ENCODE measurements at regions not wholly inside any gene's neighbourhood (a gene's known extent, or its start where the extent isn't known, plus 50 kb on each side); places are given as distances from the start of the nearest gene placed in this dataset.
"Not testable (repeated sequence)": the region's sequence is repeated elsewhere in the genome, so short reads cannot be mapped to it uniquely, and the experiment has no call there.

GRCh38 chr1:149157409-149157808, 54.1 kb upstream of the NBPF9 start:
- in situ Hi-C loops (cut with HindIII; ENCODE audit: low pct_unique_long_range_greater_than_20kb, low sequenced_read_pairs); DNase-seq (ENCODE audit: low read depth, low spot score): not testable (repeated sequence)

- in situ Hi-C loops (cut with HindIII; ENCODE audit: low pct_unique_long_range_greater_than_20kb, low sequenced_read_pairs); DNase-seq (ENCODE audit: low read depth, low spot score): not testable (repeated sequence)
These were observed 55.0 kb upstream of the NBPF9 start for GRCh38 chr1:149158308-149158707.

- in situ Hi-C loops (cut with HindIII; ENCODE audit: low pct_unique_long_range_greater_than_20kb, low sequenced_read_pairs); DNase-seq (ENCODE audit: low read depth, low spot score): not testable (repeated sequence)
These were observed 59.7 kb upstream of the NBPF9 start for GRCh38 chr1:149163063-149163444.

- in situ Hi-C loops (cut with HindIII; ENCODE audit: low pct_unique_long_range_greater_than_20kb, low sequenced_read_pairs); DNase-seq (ENCODE audit: low read depth, low spot score): not testable (repeated sequence)
These were observed 71.4 kb upstream of the NBPF9 start for GRCh38 chr1:149174765-149175164.

GRCh38 chr1:149175812-149176211, 72.5 kb upstream of the NBPF9 start:
- in situ Hi-C loops (cut with HindIII; ENCODE audit: low pct_unique_long_range_greater_than_20kb, low sequenced_read_pairs); DNase-seq (ENCODE audit: low read depth, low spot score): not testable (repeated sequence)

GRCh38 chr1:149176453-149177316, 73.3 kb upstream of the NBPF9 start:
- peak; percentile 52 for DNase-seq (ENCODE audit: low read depth, low spot score)
- in situ Hi-C loops (cut with HindIII; ENCODE audit: low pct_unique_long_range_greater_than_20kb, low sequenced_read_pairs), result not testable (repeated sequence)

- in situ Hi-C loops (cut with HindIII; ENCODE audit: low pct_unique_long_range_greater_than_20kb, low sequenced_read_pairs); DNase-seq (ENCODE audit: low read depth, low spot score): not testable (repeated sequence)
These were observed 87.4 kb upstream of the NBPF9 start for GRCh38 chr1:149190742-149191141.

- DNase-seq (ENCODE audit: low read depth, low spot score); in situ Hi-C loops (cut with HindIII; ENCODE audit: low pct_unique_long_range_greater_than_20kb, low sequenced_read_pairs): not testable (repeated sequence)
These were observed 93.3 kb upstream of the NBPF9 start for GRCh38 chr1:149196651-149197050.

GRCh38 chr1:149200567-149200966, 97.2 kb upstream of the NBPF9 start:
- in situ Hi-C loops (cut with HindIII; ENCODE audit: low pct_unique_long_range_greater_than_20kb, low sequenced_read_pairs); DNase-seq (ENCODE audit: low read depth, low spot score): not testable (repeated sequence)

GRCh38 chr1:149202283-149202682, 98.9 kb upstream of the NBPF9 start:
- DNase-seq (ENCODE audit: low read depth, low spot score); in situ Hi-C loops (cut with HindIII; ENCODE audit: low pct_unique_long_range_greater_than_20kb, low sequenced_read_pairs): not testable (repeated sequence)

- in situ Hi-C loops (cut with HindIII; ENCODE audit: low pct_unique_long_range_greater_than_20kb, low sequenced_read_pairs); DNase-seq (ENCODE audit: low read depth, low spot score): not testable (repeated sequence)
These were observed 101.0 kb upstream of the NBPF9 start for GRCh38 chr1:149204396-149204795.

GRCh38 chr1:149208836-149209235, 105.5 kb upstream of the NBPF9 start:
- in situ Hi-C loops (cut with HindIII; ENCODE audit: low pct_unique_long_range_greater_than_20kb, low sequenced_read_pairs); DNase-seq (ENCODE audit: low read depth, low spot score): not testable (repeated sequence)

GRCh38 chr1:149211757-149212420, 108.5 kb upstream of the NBPF9 start:
- in situ Hi-C loops (cut with HindIII; ENCODE audit: low pct_unique_long_range_greater_than_20kb, low sequenced_read_pairs); DNase-seq (ENCODE audit: low read depth, low spot score): not testable (repeated sequence)

- DNase-seq (ENCODE audit: low read depth, low spot score); in situ Hi-C loops (cut with HindIII; ENCODE audit: low pct_unique_long_range_greater_than_20kb, low sequenced_read_pairs): not testable (repeated sequence)
These were observed 109.6 kb upstream of the NBPF9 start for GRCh38 chr1:149212946-149213345.

- in situ Hi-C loops (cut with HindIII; ENCODE audit: low pct_unique_long_range_greater_than_20kb, low sequenced_read_pairs); DNase-seq (ENCODE audit: low read depth, low spot score): not testable (repeated sequence)
These were observed 110.3 kb upstream of the NBPF9 start for GRCh38 chr1:149213673-149214072.

- in situ Hi-C loops (cut with HindIII; ENCODE audit: low pct_unique_long_range_greater_than_20kb, low sequenced_read_pairs); DNase-seq (ENCODE audit: low read depth, low spot score): not testable (repeated sequence)
These were observed 115.0 kb upstream of the NBPF9 start for GRCh38 chr1:149218080-149218988.

- in situ Hi-C loops (cut with HindIII; ENCODE audit: low pct_unique_long_range_greater_than_20kb, low sequenced_read_pairs); DNase-seq (ENCODE audit: low read depth, low spot score): not testable (repeated sequence)
These were observed 116.2 kb upstream of the NBPF9 start for GRCh38 chr1:149219539-149219938.
